Activated CD4-positive, alpha-beta T cell treated with anti-CD3 and anti-CD28 coated beads for 1 hour (primary cell): ENCODE measurements at regions not wholly inside any gene's neighbourhood (a gene's known extent, or its start where the extent isn't known, plus 50 kb on each side); places are given as distances from the start of the nearest gene placed in this dataset.
"Not testable (repeated sequence)": the region's sequence is repeated elsewhere in the genome, so short reads cannot be mapped to it uniquely, and the experiment has no call there.

ENCODE experiments used
- DNase-seq: peaks from one replicate; pipeline ENCODE4 v3.0.0-alpha.2; 2020

- no peak for DNase-seq
These were observed 54.0 kb upstream of the AKIRIN2 start for GRCh38 chr6:87755708-87756671.

GRCh38 chr6:87754828-87755227 is 52.8 kb upstream of the AKIRIN2 start:
- DNase-seq, result no peak

GRCh38 chr6:87753131-87753685 is 51.2 kb upstream of the AKIRIN2 start:
- no peak for DNase-seq

- not testable (repeated sequence) for DNase-seq
These were observed 50.5 kb upstream of the AKIRIN2 start for GRCh38 chr6:87752503-87752902.
